ENCODE measurements at regions not wholly inside any gene's neighbourhood (a gene's known extent, or its start where the extent isn't known, plus 50 kb on each side); places are given as distances from the start of the nearest gene placed in this dataset.

- no peak overlapping the region for H3K4me3 Mint-ChIP-seq
- H3K4me1 ChIP-seq (ENCODE audit: insufficient read depth, low read length): no peaks in the 10 kb centered on the region
- ChIA-PET POLR2A (no interaction called here), CTCF (no interaction called here)
- peaks cover 0 to 7% (median 2%) of the 10 kb centered on the region in 5 donors for H3K9me3 Mint-ChIP-seq
- H3K9me3 ChIP-seq (ENCODE audit: low read length): no peaks in the 10 kb centered on the region
- H3K27ac ChIP-seq (ENCODE audit: low read depth, low read length): no peak overlapping the region
- DNase-seq: no peak
- no peaks in the 10 kb centered on the region for H3K27me3 ChIP-seq (ENCODE audit: insufficient read depth, low read length, poor library complexity, severe bottlenecking)
- no peak overlapping the region for H3K4me3 ChIP-seq (ENCODE audit: low read length)
- H3K36me3 Mint-ChIP-seq: peaks cover 0 to 2% (median 0%) of the 10 kb centered on the region in 3 donors
- H3K27me3 Mint-ChIP-seq: peaks cover 10 to 67% of the 10 kb centered on the region in 2 donors
- H3K36me3 ChIP-seq (ENCODE audit: insufficient read depth, low read length): no peaks in the 10 kb centered on the region
- no peak overlapping the region for H3K27ac Mint-ChIP-seq
- no peaks in the 10 kb centered on the region for H3K4me1 Mint-ChIP-seq
Observed at GRCh38 chr11:44409558-44410236, 99.8 kb upstream of the ALX4 start.

- H3K4me3 ChIP-seq (ENCODE audit: low read length): no peak overlapping the region
- POLR2A ChIA-PET: no interaction called here
- no peaks in the 10 kb centered on the region for H3K36me3 Mint-ChIP-seq
- no peak overlapping the region for H3K27ac ChIP-seq (ENCODE audit: low read depth, low read length)
- no peaks in the 10 kb centered on the region for H3K4me1 Mint-ChIP-seq
- no peaks in the 10 kb centered on the region for H3K27me3 ChIP-seq (ENCODE audit: insufficient read depth, low read length, poor library complexity, severe bottlenecking)
- CTCF ChIA-PET: no interaction called here
- no peak for DNase-seq
- no peaks in the 10 kb centered on the region for H3K4me1 ChIP-seq (ENCODE audit: insufficient read depth, low read length)
- peaks cover 0 to 5% (median 0%) of the 10 kb centered on the region in 5 donors for H3K9me3 Mint-ChIP-seq
- H3K27me3 Mint-ChIP-seq: peaks cover 8 to 33% of the 10 kb centered on the region in 2 donors
- H3K36me3 ChIP-seq (ENCODE audit: insufficient read depth, low read length): no peaks in the 10 kb centered on the region
- no peak overlapping the region for H3K27ac Mint-ChIP-seq
- H3K9me3 ChIP-seq (ENCODE audit: low read length): no peaks in the 10 kb centered on the region
- no peak overlapping the region for H3K4me3 Mint-ChIP-seq
Observed at GRCh38 chr11:44416776-44417175, 106.8 kb upstream of the ALX4 start.

- Histone ChIP-seq H3K27me3 (ENCODE audit: insufficient read depth, low read length, poor library complexity, severe bottlenecking) (no peaks in the 10 kb centered on the region), H3K4me3 (ENCODE audit: low read length) (no peak overlapping the region), H3K36me3 (ENCODE audit: insufficient read depth, low read length) (no peaks in the 10 kb centered on the region), H3K27ac (ENCODE audit: low read depth, low read length) (no peak overlapping the region), H3K9me3 (ENCODE audit: low read length) (no peaks in the 10 kb centered on the region), H3K4me1 (ENCODE audit: insufficient read depth, low read length) (no peaks in the 10 kb centered on the region)
- Mint-ChIP-seq H3K9me3 (no peaks in the 10 kb centered on the region), H3K4me1 (no peaks in the 10 kb centered on the region), H3K4me3 (no peak overlapping the region), H3K36me3 (no peaks in the 10 kb centered on the region), H3K27me3 (peaks cover 11 to 25% of the 10 kb centered on the region in 2 donors), H3K27ac (no peak overlapping the region)
- ChIA-PET POLR2A (no interaction called here), CTCF (no interaction called here)
- no peak for DNase-seq
Observed at GRCh38 chr11:44417731-44418455, 108.0 kb upstream of the ALX4 start.

- H3K36me3 Mint-ChIP-seq: no peaks in the 10 kb centered on the region
- Histone ChIP-seq H3K36me3 (ENCODE audit: insufficient read depth, low read length) (no peaks in the 10 kb centered on the region), H3K27me3 (ENCODE audit: insufficient read depth, low read length, poor library complexity, severe bottlenecking) (no peaks in the 10 kb centered on the region), H3K9me3 (ENCODE audit: low read length) (no peaks in the 10 kb centered on the region), H3K4me1 (ENCODE audit: insufficient read depth, low read length) (no peaks in the 10 kb centered on the region), H3K27ac (ENCODE audit: low read depth, low read length) (no peak overlapping the region), H3K4me3 (ENCODE audit: low read length) (no peak overlapping the region)
- no peaks in the 10 kb centered on the region for H3K9me3 Mint-ChIP-seq
- H3K27me3 Mint-ChIP-seq: peaks cover 11 to 30% of the 10 kb centered on the region in 2 donors
- DNase-seq: no peak
- H3K4me3 Mint-ChIP-seq: no peak overlapping the region
- ChIA-PET CTCF (no interaction called here), POLR2A (no interaction called here)
- H3K4me1 Mint-ChIP-seq: no peaks in the 10 kb centered on the region
- no peak overlapping the region for H3K27ac Mint-ChIP-seq
Observed at GRCh38 chr11:44418456-44418830, 108.5 kb upstream of the ALX4 start.

GRCh38 chr11:44421090-44421675, 111.2 kb upstream of the ALX4 start:
- Histone ChIP-seq H3K36me3 (ENCODE audit: insufficient read depth, low read length) (no peaks in the 10 kb centered on the region), H3K9me3 (ENCODE audit: low read length) (no peaks in the 10 kb centered on the region), H3K27ac (ENCODE audit: low read depth, low read length) (no peak overlapping the region), H3K4me1 (ENCODE audit: insufficient read depth, low read length) (no peaks in the 10 kb centered on the region), H3K27me3 (ENCODE audit: insufficient read depth, low read length, poor library complexity, severe bottlenecking) (no peaks in the 10 kb centered on the region), H3K4me3 (ENCODE audit: low read length) (no peak overlapping the region)
- no peak overlapping the region for H3K27ac Mint-ChIP-seq
- CTCF ChIA-PET: interaction anchor here (1.1 kb wide), 1 partner anchor 16 kb away, joined by 3 read pairs; no protein-coding TSS in a partner anchor
- POLR2A ChIA-PET: no interaction called here
- H3K4me3 Mint-ChIP-seq: no peak overlapping the region
- H3K27me3 Mint-ChIP-seq: peaks cover 7 to 35% of the 10 kb centered on the region in 2 donors
- H3K4me1 Mint-ChIP-seq: no peaks in the 10 kb centered on the region
- no peak for DNase-seq
- no peaks in the 10 kb centered on the region for H3K36me3 Mint-ChIP-seq
- no peaks in the 10 kb centered on the region for H3K9me3 Mint-ChIP-seq

- Histone ChIP-seq H3K27ac (ENCODE audit: low read depth, low read length) (no peak overlapping the region), H3K36me3 (ENCODE audit: insufficient read depth, low read length) (no peaks in the 10 kb centered on the region), H3K27me3 (ENCODE audit: insufficient read depth, low read length, poor library complexity, severe bottlenecking) (no peaks in the 10 kb centered on the region), H3K4me3 (ENCODE audit: low read length) (no peak overlapping the region), H3K9me3 (ENCODE audit: low read length) (no peaks in the 10 kb centered on the region), H3K4me1 (ENCODE audit: insufficient read depth, low read length) (no peaks in the 10 kb centered on the region)
- no peak for DNase-seq
- Mint-ChIP-seq H3K4me3 (no peak overlapping the region), H3K27me3 (peaks cover 9 to 50% of the 10 kb centered on the region in 2 donors), H3K36me3 (no peaks in the 10 kb centered on the region), H3K27ac (no peak overlapping the region), H3K9me3 (peaks cover 0 to 4% (median 0%) of the 10 kb centered on the region in 5 donors), H3K4me1 (no peaks in the 10 kb centered on the region)
- CTCF ChIA-PET: no interaction called here
- POLR2A ChIA-PET: no interaction called here
Observed at GRCh38 chr11:44423289-44423688, 113.3 kb upstream of the ALX4 start.

- Mint-ChIP-seq H3K4me1 (no peaks in the 10 kb centered on the region), H3K4me3 (no peak overlapping the region), H3K36me3 (no peaks in the 10 kb centered on the region), H3K9me3 (peaks cover 0 to 4% (median 0%) of the 10 kb centered on the region in 5 donors), H3K27me3 (peaks cover 9 to 49% of the 10 kb centered on the region in 2 donors), H3K27ac (no peak overlapping the region)
- H3K36me3 ChIP-seq (ENCODE audit: insufficient read depth, low read length): no peaks in the 10 kb centered on the region
- no peak overlapping the region for H3K27ac ChIP-seq (ENCODE audit: low read depth, low read length)
- ChIA-PET CTCF (no interaction called here), POLR2A (no interaction called here)
- H3K27me3 ChIP-seq (ENCODE audit: insufficient read depth, low read length, poor library complexity, severe bottlenecking): no peaks in the 10 kb centered on the region
- H3K4me3 ChIP-seq (ENCODE audit: low read length): no peak overlapping the region
- H3K9me3 ChIP-seq (ENCODE audit: low read length): no peaks in the 10 kb centered on the region
- H3K4me1 ChIP-seq (ENCODE audit: insufficient read depth, low read length): no peaks in the 10 kb centered on the region
- no peak for DNase-seq
Observed at GRCh38 chr11:44424841-44425240, 114.9 kb upstream of the ALX4 start.

- CTCF ChIA-PET: no interaction called here
- no peak overlapping the region for H3K27ac ChIP-seq (ENCODE audit: low read depth, low read length)
- no peak for DNase-seq
- Mint-ChIP-seq H3K4me3 (no peak overlapping the region), H3K9me3 (peaks cover 0 to 4% (median 0%) of the 10 kb centered on the region in 5 donors), H3K27me3 (peaks cover 9 to 52% of the 10 kb centered on the region in 2 donors), H3K4me1 (no peaks in the 10 kb centered on the region), H3K27ac (no peak overlapping the region), H3K36me3 (no peaks in the 10 kb centered on the region)
- H3K4me1 ChIP-seq (ENCODE audit: insufficient read depth, low read length): no peaks in the 10 kb centered on the region
- H3K27me3 ChIP-seq (ENCODE audit: insufficient read depth, low read length, poor library complexity, severe bottlenecking): no peaks in the 10 kb centered on the region
- no peaks in the 10 kb centered on the region for H3K9me3 ChIP-seq (ENCODE audit: low read length)
- no peaks in the 10 kb centered on the region for H3K36me3 ChIP-seq (ENCODE audit: insufficient read depth, low read length)
- H3K4me3 ChIP-seq (ENCODE audit: low read length): no peak overlapping the region
- POLR2A ChIA-PET: no interaction called here
Observed at GRCh38 chr11:44426119-44426518, 116.2 kb upstream of the ALX4 start.

Measured in CD8-positive, alpha-beta memory T cell (primary cell).